Neural cell (in vitro differentiated cells): ENCODE measurements at regions not wholly inside any gene's neighbourhood (a gene's known extent, or its start where the extent isn't known, plus 50 kb on each side); places are given as distances from the start of the nearest gene placed in this dataset.

Source experiments
- H2AFZ ChIP-seq: fragments of 200-600, 300-800 bp; sonication (generic), shearing (Covaris generic); 2 replicates; pipeline ENCODE4 v1.6.0; 2014; ENCODE audit warnings: low read depth, mild to moderate bottlenecking, antibody characterized with exemption, low read length, moderate library complexity
- H3F3A ChIP-seq: fragments of 200-600 bp; shearing (Covaris generic); 2 replicates; pipeline ENCODE4 v1.6.1; 2016; ENCODE audit warnings: mild to moderate bottlenecking, moderate library complexity, mixed read lengths, antibody characterized with exemption, low read length; ENCODE audit not compliant: insufficient read depth, poor library complexity, severe bottlenecking
- H3K27ac ChIP-seq: fragments of 200-600, 300-800 bp; sonication (generic), shearing (Covaris generic); 2 replicates; pipeline ENCODE4 v1.5.1; 2014; ENCODE audit warnings: mild to moderate bottlenecking, low read length, moderate library complexity
- H3K27me3 ChIP-seq: fragments of 300-800, 200-600 bp; sonication (generic), shearing (Covaris generic); 2 replicates; pipeline ENCODE4 v1.6.0; 2014; ENCODE audit warnings: mild to moderate bottlenecking, low read depth, low read length, moderate library complexity; ENCODE audit not compliant: insufficient read depth
- H3K36me3 ChIP-seq: fragments of 300-800, 200-600 bp; sonication (generic), shearing (Covaris generic); 2 replicates; pipeline ENCODE4 v1.5.1; 2014; ENCODE audit warnings: mild to moderate bottlenecking, antibody characterized with exemption, low read length, moderate library complexity; ENCODE audit not compliant: insufficient read depth
- H3K4me2 ChIP-seq: fragments of 300-800, 200-600 bp; sonication (generic), shearing (Covaris generic); 2 replicates; pipeline ENCODE4 v1.6.0; 2014; ENCODE audit warnings: mild to moderate bottlenecking, low read length
- H3K4me3 ChIP-seq: fragments of 300-800, 200-600 bp; sonication (generic), shearing (Covaris generic); 2 replicates; pipeline ENCODE4 v1.5.1; 2014; ENCODE audit warnings: mild to moderate bottlenecking, low read length, moderate library complexity
- H3K79me2 ChIP-seq: fragments of 200-600 bp; shearing (Covaris generic); replicated peaks from 2 replicates; pipeline ENCODE4 v1.6.0; 2014; ENCODE audit warnings: mild to moderate bottlenecking, low read length, moderate library complexity; ENCODE audit not compliant: insufficient read depth
- H3K9ac ChIP-seq: fragments of 300-800, 200-600 bp; sonication (generic), shearing (Covaris generic); 2 replicates; pipeline ENCODE4 v1.6.1; 2016; ENCODE audit warnings: mild to moderate bottlenecking, low read length, mixed read lengths
- H3K9me2 ChIP-seq: fragments of 200-600 bp; shearing (Covaris generic); 2 replicates; pipeline ENCODE4 v1.6.1; 2016; ENCODE audit warnings: mild to moderate bottlenecking, low read length, mixed read lengths; ENCODE audit not compliant: insufficient read depth
- H3K9me3 ChIP-seq: fragments of 200-600, 300-800 bp; sonication (generic), shearing (Covaris generic); 2 replicates; pipeline ENCODE4 v1.6.1; 2016; ENCODE audit warnings: mild to moderate bottlenecking, mixed run types, low read length, moderate library complexity, mixed read lengths
- H4K20me1 ChIP-seq: fragments of 200-600 bp; shearing (Covaris generic); 2 replicates; pipeline ENCODE4 v1.6.1; 2016; ENCODE audit warnings: mild to moderate bottlenecking, mixed run types; ENCODE audit not compliant: insufficient read depth
- CTCF ChIP-seq: fragments of 450-650 bp; IDR thresholded peaks from 2 replicates; pipeline ENCODE4 v1.5.1; 2014; ENCODE audit warnings: antibody characterized with exemption, mild to moderate bottlenecking, moderate library complexity; ENCODE audit not compliant: poor library complexity, severe bottlenecking
- EP300 ChIP-seq: fragments of 450-650 bp; conservative IDR thresholded peaks from 2 replicates; pipeline ENCODE4 v1.6.1; 2014; ENCODE audit warnings: antibody characterized with exemption, mild to moderate bottlenecking, moderate library complexity; ENCODE audit not compliant: poor library complexity, severe bottlenecking
- EZH2 ChIP-seq: fragments of 200-600, 300-800 bp; shearing (Covaris generic), sonication (generic); IDR thresholded peaks from 2 replicates; pipeline ENCODE4 v1.6.1; 2014; ENCODE audit warnings: antibody characterized with exemption, low read length, borderline replicate concordance, mild to moderate bottlenecking; ENCODE audit not compliant: insufficient read depth, poor library complexity, severe bottlenecking
- MXI1 ChIP-seq: fragments of 450-650 bp; conservative IDR thresholded peaks from 2 replicates; pipeline ENCODE4 v1.6.1; 2014; ENCODE audit warnings: antibody characterized with exemption, mild to moderate bottlenecking; ENCODE audit not compliant: poor library complexity, severe bottlenecking
- POLR2AphosphoS5 ChIP-seq: IDR thresholded peaks from 2 replicates; pipeline ENCODE4 v1.6.1; 2012
- RAD21 ChIP-seq: fragments of 450-650 bp; conservative IDR thresholded peaks from 2 replicates; pipeline ENCODE4 v1.6.1; 2014; ENCODE audit warnings: antibody characterized with exemption, mild to moderate bottlenecking, moderate library complexity
- REST ChIP-seq: IDR thresholded peaks from 2 replicates; pipeline ENCODE4 v1.6.1; 2012; ENCODE audit warnings: borderline replicate concordance
- SMC3 ChIP-seq: fragments of 450-650 bp; conservative IDR thresholded peaks from 2 replicates; pipeline ENCODE4 v1.6.1; 2014; ENCODE audit warnings: antibody characterized with exemption, mild to moderate bottlenecking, moderate library complexity; ENCODE audit not compliant: poor library complexity
- TAF1 ChIP-seq: IDR thresholded peaks from 2 replicates; pipeline ENCODE4 v1.6.1; 2012; ENCODE audit warnings: low read depth

- Histone ChIP-seq H3F3A (no peaks in the 10 kb centered on the region), H3K27me3 (no peaks in the 10 kb centered on the region), H4K20me1 (no peaks in the 10 kb centered on the region), H3K9ac (no peak overlapping the region), H2AFZ (no peak overlapping the region), H3K79me2 (no peaks in the 10 kb centered on the region), H3K4me3 (no peak overlapping the region), H3K27ac (no peak overlapping the region), H3K4me2 (no peak overlapping the region), H3K9me3 (no peaks in the 10 kb centered on the region), H3K36me3 (no peaks in the 10 kb centered on the region), H3K9me2 (no peaks in the 10 kb centered on the region)
- TF ChIP-seq SMC3 = no peak
- TF ChIP-seq REST = no peak
- TF ChIP-seq TAF1 = no peak
- TF ChIP-seq POLR2AphosphoS5 = no peak
- no peak for TF ChIP-seq RAD21
- TF ChIP-seq EP300 = no peak
- TF ChIP-seq MXI1 = no peak
- no peak for TF ChIP-seq EZH2
- no peak for TF ChIP-seq CTCF
Measured at GRCh38 chr16:8179615-8180014, 410.7 kb downstream of the TMEM114 start.

GRCh38 chr16:8178271-8178670 is 412.0 kb downstream of the TMEM114 start:
- no peaks in the 10 kb centered on the region for H3K36me3 ChIP-seq
- H4K20me1 ChIP-seq = no peaks in the 10 kb centered on the region
- H3K79me2 ChIP-seq = no peaks in the 10 kb centered on the region
- no peaks in the 10 kb centered on the region for H3K27me3 ChIP-seq
- H3K9ac ChIP-seq = no peak overlapping the region
- H3K4me2 ChIP-seq = no peak overlapping the region
- H3K27ac ChIP-seq = no peak overlapping the region
- no peak overlapping the region for H2AFZ ChIP-seq
- H3K4me3 ChIP-seq = no peak overlapping the region
- H3K9me2 ChIP-seq = no peaks in the 10 kb centered on the region
- no peak for TF ChIP-seq POLR2AphosphoS5
- no peaks in the 10 kb centered on the region for H3K9me3 ChIP-seq
- H3F3A ChIP-seq = no peaks in the 10 kb centered on the region

GRCh38 chr16:8175411-8175810 is 414.9 kb downstream of the TMEM114 start:
- H3K9me3 ChIP-seq = no peaks in the 10 kb centered on the region
- no peaks in the 10 kb centered on the region for H3F3A ChIP-seq
- no peaks in the 10 kb centered on the region for H3K9me2 ChIP-seq
- no peaks in the 10 kb centered on the region for H3K27me3 ChIP-seq
- no peaks in the 10 kb centered on the region for H4K20me1 ChIP-seq
- H3K4me2 ChIP-seq = no peak overlapping the region
- TF ChIP-seq POLR2AphosphoS5 = no peak
- TF ChIP-seq MXI1 = no peak
- no peak for TF ChIP-seq TAF1
- TF ChIP-seq SMC3 = no peak
- TF ChIP-seq EZH2 = no peak
- TF ChIP-seq CTCF = no peak
- TF ChIP-seq REST = no peak
- TF ChIP-seq EP300 = no peak
- no peak for TF ChIP-seq RAD21
- no peaks in the 10 kb centered on the region for H3K79me2 ChIP-seq
- H3K4me3 ChIP-seq = no peak overlapping the region
- no peak overlapping the region for H2AFZ ChIP-seq
- H3K27ac ChIP-seq = no peak overlapping the region
- H3K9ac ChIP-seq = no peak overlapping the region
- no peaks in the 10 kb centered on the region for H3K36me3 ChIP-seq
